DOHH2 (cell line): ENCODE measurements at regions not wholly inside any gene's neighbourhood (a gene's known extent, or its start where the extent isn't known, plus 50 kb on each side); places are given as distances from the start of the nearest gene placed in this dataset.

Experiments
- H3F3A ChIP-seq: fragments of 200-600 bp; sonication (generic), shearing (Covaris generic); 2 replicates; pipeline ENCODE4 v1.6.0; 2016; ENCODE audit warnings: antibody characterized with exemption, mild to moderate bottlenecking; ENCODE audit not compliant: control insufficient read depth, insufficient read depth
- H3K27ac ChIP-seq: fragments of 200-600 bp; sonication (generic); 2 replicates; pipeline ENCODE4 v1.5.1; 2014; ENCODE audit warnings: low read depth, mild to moderate bottlenecking, low read length, moderate library complexity
- H3K27me3 ChIP-seq: fragments of 200-600 bp; sonication (generic); 2 replicates; pipeline ENCODE4 v1.6.1; 2014; ENCODE audit warnings: mild to moderate bottlenecking, low read length, mixed read lengths; ENCODE audit not compliant: control insufficient read depth
- H3K36me3 ChIP-seq: fragments of 200-600 bp; sonication (generic); 2 replicates; pipeline ENCODE4 v1.6.1; 2014; ENCODE audit warnings: mild to moderate bottlenecking, low read length, moderate library complexity, mixed read lengths; ENCODE audit not compliant: control insufficient read depth
- H3K4me1 ChIP-seq: fragments of 200-600 bp; sonication (generic); 2 replicates; pipeline ENCODE4 v1.6.1; 2014; ENCODE audit warnings: mild to moderate bottlenecking, low read length, mixed read lengths; ENCODE audit not compliant: control insufficient read depth
- H3K4me2 ChIP-seq: fragments of 200-600 bp; sonication (generic); 2 replicates; pipeline ENCODE4 v1.6.0; 2014; ENCODE audit warnings: mild to moderate bottlenecking, low read length, moderate library complexity
- H3K4me3 ChIP-seq: fragments of 200-600 bp; sonication (generic); 2 replicates; pipeline ENCODE4 v1.5.1; 2014; ENCODE audit warnings: mild to moderate bottlenecking, low read length, mixed read lengths
- H3K79me2 ChIP-seq: fragments of 200-600 bp; sonication (generic); 2 replicates; pipeline ENCODE4 v1.6.1; 2014; ENCODE audit warnings: mild to moderate bottlenecking, low read length, mixed read lengths; ENCODE audit not compliant: control insufficient read depth
- H3K9me2 ChIP-seq: fragments of 200-600 bp; sonication (generic); replicated peaks from 2 replicates; pipeline ENCODE4 v1.6.1; 2014; ENCODE audit warnings: mild to moderate bottlenecking, low read length, mixed read lengths; ENCODE audit not compliant: control insufficient read depth
- H3K9me3 ChIP-seq: fragments of 200-600 bp; sonication (generic); 2 replicates; pipeline ENCODE4 v1.6.1; 2014; ENCODE audit warnings: antibody characterized with exemption, low read length, mixed read lengths; ENCODE audit not compliant: control insufficient read depth, insufficient read depth
- H4K20me1 ChIP-seq: fragments of 200-600 bp; sonication (generic); 2 replicates; pipeline ENCODE4 v1.6.0; 2014; ENCODE audit warnings: low read depth, mild to moderate bottlenecking, antibody characterized with exemption, low read length, moderate library complexity; ENCODE audit not compliant: control insufficient read depth, insufficient read depth
- CTCF ChIP-seq: fragments of 200-600 bp; sonication (generic); IDR thresholded peaks from one replicate; pipeline ENCODE4 v1.5.1; 2014; ENCODE audit warnings: antibody characterized with exemption, mild to moderate bottlenecking, low read depth, low read length; ENCODE audit not compliant: poor library complexity, severe bottlenecking
- EZH2phosphoT487 ChIP-seq: fragments of 200-600 bp; sonication (generic); IDR thresholded peaks from 2 replicates; pipeline ENCODE4 v1.6.1; 2017; ENCODE audit warnings: borderline replicate concordance, mild to moderate bottlenecking, antibody characterized with exemption, low read length, moderate library complexity, mixed read lengths

DNA sequence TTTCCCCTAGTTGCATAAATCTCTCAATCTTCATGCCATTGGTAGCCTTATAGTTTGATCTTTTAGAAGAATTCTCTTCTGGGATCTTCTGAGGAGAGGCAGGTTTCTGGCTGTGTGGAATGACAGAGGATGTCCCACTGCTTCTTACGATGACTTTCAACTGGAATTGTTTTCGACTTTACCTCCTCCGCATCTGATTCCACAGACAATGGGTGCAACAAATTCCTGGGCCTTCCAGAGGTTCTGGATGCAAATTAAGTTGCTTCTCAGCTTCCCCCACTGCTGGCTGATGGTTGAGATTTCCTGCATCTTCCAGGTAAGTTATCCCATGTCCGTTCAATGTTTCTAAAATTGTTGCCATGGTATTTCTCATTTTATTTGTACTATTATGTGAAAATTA lies 142.3 kb upstream of the TSC22D1 start:
- H3K4me1 ChIP-seq, result no peaks in the 10 kb centered on the region
- H3K27ac ChIP-seq, result no peak overlapping the region
- H4K20me1 ChIP-seq, result no peaks in the 10 kb centered on the region
- H3F3A ChIP-seq, result no peaks in the 10 kb centered on the region
- TF ChIP-seq CTCF (no peak), EZH2phosphoT487 (no peak)
- no peaks in the 10 kb centered on the region for H3K27me3 ChIP-seq
- no peaks in the 10 kb centered on the region for H3K36me3 ChIP-seq
- no peak overlapping the region for H3K4me2 ChIP-seq
- no peaks in the 10 kb centered on the region for H3K9me3 ChIP-seq
- no peaks in the 10 kb centered on the region for H3K79me2 ChIP-seq
- no peaks in the 10 kb centered on the region for H3K9me2 ChIP-seq
- H3K4me3 ChIP-seq, result no peak overlapping the region

GRCh38 chr13:44715287-44716230 lies 139.4 kb upstream of the TSC22D1 start:
- no peaks in the 10 kb centered on the region for H3K9me3 ChIP-seq
- no peak overlapping the region for H3K27ac ChIP-seq
- H4K20me1 ChIP-seq, result no peaks in the 10 kb centered on the region
- H3K4me2 ChIP-seq, result no peak overlapping the region
- H3K79me2 ChIP-seq, result no peaks in the 10 kb centered on the region
- no peaks in the 10 kb centered on the region for H3K36me3 ChIP-seq
- no peaks in the 10 kb centered on the region for H3K27me3 ChIP-seq
- TF ChIP-seq EZH2phosphoT487 (no peak), CTCF (no peak)
- H3K9me2 ChIP-seq, result no peaks in the 10 kb centered on the region
- H3K4me3 ChIP-seq, result no peak overlapping the region
- no peaks in the 10 kb centered on the region for H3F3A ChIP-seq
- H3K4me1 ChIP-seq, result no peaks in the 10 kb centered on the region

GRCh38 chr13:44713788-44714469 lies 137.8 kb upstream of the TSC22D1 start:
- no peak overlapping the region for H3K27ac ChIP-seq

More at GRCh38 chr13:44713788-44714469, 137.8 kb upstream of the TSC22D1 start:
- Histone ChIP-seq H3K36me3 (no peaks in the 10 kb centered on the region), H3K4me2 (no peak overlapping the region), H3K9me3 (no peaks in the 10 kb centered on the region), H3K79me2 (no peaks in the 10 kb centered on the region), H4K20me1 (no peaks in the 10 kb centered on the region), H3K9me2 (no peaks in the 10 kb centered on the region), H3K27me3 (no peaks in the 10 kb centered on the region), H3K4me3 (no peak overlapping the region), H3K4me1 (no peaks in the 10 kb centered on the region), H3F3A (no peaks in the 10 kb centered on the region)
- TF ChIP-seq EZH2phosphoT487 (no peak), CTCF (no peak)
